ENCODE measurements at regions not wholly inside any gene's neighbourhood (a gene's known extent, or its start where the extent isn't known, plus 50 kb on each side); places are given as distances from the start of the nearest gene placed in this dataset.

DNA sequence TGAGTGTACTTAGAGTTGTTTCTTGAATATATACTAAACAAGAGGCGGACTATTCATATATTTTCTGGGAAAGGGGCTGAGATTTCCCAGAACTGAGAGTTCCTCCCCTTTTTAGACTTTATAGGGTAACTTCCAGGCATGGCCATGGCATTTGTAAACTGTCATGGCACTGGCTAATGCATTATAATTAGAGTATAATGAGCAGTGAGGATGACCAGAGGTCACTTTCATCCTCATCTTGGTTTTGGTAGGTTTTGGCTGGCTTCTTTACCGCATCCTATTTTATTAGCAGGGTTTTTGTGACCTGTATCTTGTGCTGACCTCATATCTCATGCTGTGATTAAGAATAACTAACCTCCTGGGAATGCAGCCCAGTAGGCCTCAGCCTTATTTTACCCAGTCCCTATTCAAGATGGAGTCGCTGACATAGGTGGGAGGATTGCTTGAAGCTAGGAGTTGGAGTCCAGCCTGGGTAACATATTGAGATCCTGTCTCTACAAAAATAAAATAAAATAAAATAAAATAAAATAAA lies 91.4 kb downstream of the MOBP start:
- Histone ChIP-seq H3K27me3 (no peaks in the 10 kb centered on the region), H3K27ac (no peak overlapping the region), H3K9me3 (no peaks in the 10 kb centered on the region), H3K4me3 (no peak overlapping the region), H3K4me1 (no peaks in the 10 kb centered on the region), H3K36me3 (no peaks in the 10 kb centered on the region)
- 74 to 100% methylated on average over 1 to 3 of the region's 3 CpGs for WGBS, 2 donors (ENCODE audit: low coverage in 1 of 2)
- TF ChIP-seq, protein P1, sequence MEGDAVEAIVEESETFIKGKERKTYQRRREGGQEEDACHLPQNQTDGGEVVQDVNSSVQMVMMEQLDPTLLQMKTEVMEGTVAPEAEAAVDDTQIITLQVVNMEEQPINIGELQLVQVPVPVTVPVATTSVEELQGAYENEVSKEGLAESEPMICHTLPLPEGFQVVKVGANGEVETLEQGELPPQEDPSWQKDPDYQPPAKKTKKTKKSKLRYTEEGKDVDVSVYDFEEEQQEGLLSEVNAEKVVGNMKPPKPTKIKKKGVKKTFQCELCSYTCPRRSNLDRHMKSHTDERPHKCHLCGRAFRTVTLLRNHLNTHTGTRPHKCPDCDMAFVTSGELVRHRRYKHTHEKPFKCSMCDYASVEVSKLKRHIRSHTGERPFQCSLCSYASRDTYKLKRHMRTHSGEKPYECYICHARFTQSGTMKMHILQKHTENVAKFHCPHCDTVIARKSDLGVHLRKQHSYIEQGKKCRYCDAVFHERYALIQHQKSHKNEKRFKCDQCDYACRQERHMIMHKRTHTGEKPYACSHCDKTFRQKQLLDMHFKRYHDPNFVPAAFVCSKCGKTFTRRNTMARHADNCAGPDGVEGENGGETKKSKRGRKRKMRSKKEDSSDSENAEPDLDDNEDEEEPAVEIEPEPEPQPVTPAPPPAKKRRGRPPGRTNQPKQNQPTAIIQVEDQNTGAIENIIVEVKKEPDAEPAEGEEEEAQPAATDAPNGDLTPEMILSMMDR (IDR thresholded peaks at IDR 0.05): no peak
- TF ChIP-seq POLR2A (IDR thresholded peaks at IDR 0.05) (no peak), EP300 (IDR thresholded peaks at IDR 0.05) (no peak), POLR2AphosphoS5 (IDR thresholded peaks at IDR 0.05) (no peak)
- ATAC-seq: no peak

- Histone ChIP-seq H3K27ac (no peak overlapping the region), H3K9me3 (no peaks in the 10 kb centered on the region), H3K27me3 (no peaks in the 10 kb centered on the region), H3K36me3 (no peaks in the 10 kb centered on the region), H3K4me1 (no peaks in the 10 kb centered on the region), H3K4me3 (no peak overlapping the region)
- ATAC-seq: no peak
- TF ChIP-seq POLR2AphosphoS5 (IDR thresholded peaks at IDR 0.05): no peak
- TF ChIP-seq POLR2A (IDR thresholded peaks at IDR 0.05): no peak
- TF ChIP-seq, protein P1 (IDR thresholded peaks at IDR 0.05): no peak
- TF ChIP-seq EP300 (IDR thresholded peaks at IDR 0.05): no peak
Observed at GRCh38 chr3:39559543-39559942, 92.1 kb downstream of the MOBP start.

DNA sequence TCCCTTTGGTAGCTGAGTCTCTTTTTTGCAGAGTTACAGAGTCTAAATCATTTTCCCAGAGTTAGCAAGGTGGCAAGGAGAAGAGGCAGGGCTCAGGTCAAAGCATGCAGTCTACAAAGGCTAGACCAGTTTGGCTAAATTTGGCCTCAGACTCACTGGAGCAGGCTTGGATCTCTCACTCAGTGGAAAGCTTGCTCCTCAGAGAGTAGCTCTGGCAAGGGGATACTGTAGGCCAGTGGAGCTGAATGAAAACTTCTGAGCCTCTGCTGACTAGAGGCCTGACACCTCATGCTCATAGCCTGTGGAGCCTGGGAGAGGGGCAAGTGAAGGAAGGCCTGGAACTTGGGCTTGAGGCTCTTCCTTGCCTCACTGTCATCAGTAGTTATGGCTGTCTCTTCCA lies 101.0 kb downstream of the MOBP start:
- no peak overlapping the region for H3K27ac ChIP-seq
- H3K36me3 ChIP-seq: no peaks in the 10 kb centered on the region
- TF ChIP-seq POLR2AphosphoS5 (IDR thresholded peaks at IDR 0.05): no peak
- TF ChIP-seq, protein P1 (IDR thresholded peaks at IDR 0.05): no peak
- TF ChIP-seq POLR2A (IDR thresholded peaks at IDR 0.05): no peak
- TF ChIP-seq EP300 (IDR thresholded peaks at IDR 0.05): no peak
- no peak overlapping the region for H3K4me3 ChIP-seq
- H3K4me1 ChIP-seq: no peaks in the 10 kb centered on the region
- ATAC-seq: no peak
- H3K27me3 ChIP-seq: no peaks in the 10 kb centered on the region
- H3K9me3 ChIP-seq: no peaks in the 10 kb centered on the region

DNA sequence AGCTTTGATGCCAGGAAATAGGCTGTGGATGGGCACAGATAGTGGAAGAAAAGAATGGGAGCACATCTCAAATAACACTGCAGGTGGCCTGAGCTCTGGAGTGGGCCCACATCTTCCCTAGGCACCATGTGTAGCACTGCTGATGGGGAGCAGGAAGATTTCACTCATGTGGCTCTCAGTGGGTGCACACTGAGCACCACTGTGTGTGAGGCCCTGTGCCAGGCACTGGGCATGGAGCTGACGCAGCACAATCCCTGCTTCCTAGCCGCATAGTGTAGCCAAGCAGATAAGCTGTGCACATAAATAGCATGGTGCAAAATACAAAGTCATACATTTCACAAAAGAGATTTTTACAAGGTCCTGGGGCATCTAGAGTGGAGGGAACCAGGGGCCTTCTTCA lies 101.6 kb downstream of the MOBP start:
- Histone ChIP-seq H3K4me1 (no peaks in the 10 kb centered on the region), H3K36me3 (no peaks in the 10 kb centered on the region), H3K9me3 (no peaks in the 10 kb centered on the region), H3K27me3 (no peaks in the 10 kb centered on the region), H3K4me3 (no peak overlapping the region), H3K27ac (no peak overlapping the region)
- WGBS, 2 donors (ENCODE audit: low coverage in 1 of 2): 80% methylated on average over 1 of the region's 2 CpGs; no CpG with 5 or more reads in 1 of the 2 donors
- no peak for ATAC-seq
- no peak for TF ChIP-seq POLR2A (IDR thresholded peaks at IDR 0.05)
- TF ChIP-seq, protein P1 (IDR thresholded peaks at IDR 0.05): no peak
- TF ChIP-seq EP300 (IDR thresholded peaks at IDR 0.05): no peak
- no peak for TF ChIP-seq POLR2AphosphoS5 (IDR thresholded peaks at IDR 0.05)

DNA sequence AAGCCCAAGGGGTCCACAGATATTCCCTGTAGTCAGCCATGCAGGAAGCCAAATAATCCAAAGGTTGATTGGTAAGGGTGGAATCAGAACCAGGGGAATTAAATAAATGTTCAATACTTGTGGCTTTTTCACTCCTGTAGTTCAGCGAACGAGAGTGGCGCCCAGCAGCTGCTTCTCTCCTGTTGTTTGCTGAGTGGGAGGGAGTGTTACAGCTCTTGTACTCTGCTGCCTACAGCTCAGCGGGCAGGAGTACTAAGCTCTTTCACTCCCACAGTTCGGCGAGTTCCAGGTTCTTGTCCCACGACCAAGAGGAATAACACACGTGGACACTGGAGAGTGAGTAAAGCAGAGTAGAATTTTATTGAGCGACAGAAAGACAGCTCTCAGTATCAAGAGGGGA lies 105.9 kb downstream of the MOBP start:
- WGBS, 2 donors (ENCODE audit: low coverage in 1 of 2): 70 to 92% methylated on average over 2 to 7 of the region's 9 CpGs
- H3K27ac ChIP-seq: no peak overlapping the region
- no peaks in the 10 kb centered on the region for H3K36me3 ChIP-seq
- no peaks in the 10 kb centered on the region for H3K27me3 ChIP-seq
- H3K9me3 ChIP-seq: no peaks in the 10 kb centered on the region
- TF ChIP-seq POLR2AphosphoS5 (IDR thresholded peaks at IDR 0.05) (no peak), EP300 (IDR thresholded peaks at IDR 0.05) (no peak), POLR2A (IDR thresholded peaks at IDR 0.05) (no peak)
- TF ChIP-seq, protein P1 (IDR thresholded peaks at IDR 0.05): no peak
- no peak for ATAC-seq
- H3K4me3 ChIP-seq: no peak overlapping the region
- no peaks in the 10 kb centered on the region for H3K4me1 ChIP-seq

All from gastroesophageal sphincter (tissue), 4 donors.